SJSA1 (cell line): ENCODE measurements at regions not wholly inside any gene's neighbourhood (a gene's known extent, or its start where the extent isn't known, plus 50 kb on each side); places are given as distances from the start of the nearest gene placed in this dataset.
"Not testable (repeated sequence)": the region's sequence is repeated elsewhere in the genome, so short reads cannot be mapped to it uniquely, and the experiment has no call there.

Source experiments
- DNase-seq, 2 experiments: peaks; one replicate each; pipeline ENCODE4 v3.0.0-alpha.2; 2015 to 2020; ENCODE audit warnings: low spot score in 2 of 2, low read depth in 1 of 2
- H3K27ac ChIP-seq: fragments of 250-450 bp; sonication (Bioruptor Pico); 2 replicates; pipeline ENCODE4 v1.5.1; 2020; ENCODE audit warnings: mild to moderate bottlenecking, moderate library complexity
- H3K27me3 ChIP-seq: fragments of 250-450 bp; sonication (Bioruptor Pico); replicated peaks from 2 replicates; pipeline ENCODE4 v1.5.1; 2020; ENCODE audit warnings: mild to moderate bottlenecking, moderate library complexity
- H3K36me3 ChIP-seq: fragments of 250-450 bp; sonication (Bioruptor Pico); 2 replicates; pipeline ENCODE4 v1.5.1; 2020; ENCODE audit warnings: mild to moderate bottlenecking
- H3K4me1 ChIP-seq: fragments of 250-450 bp; sonication (Bioruptor Pico); replicated peaks from 2 replicates; pipeline ENCODE4 v1.6.1; 2021; ENCODE audit warnings: mild to moderate bottlenecking
- H3K4me3 ChIP-seq: fragments of 250-450 bp; sonication (Bioruptor Pico); 2 replicates; pipeline ENCODE4 v1.5.1; 2020; ENCODE audit warnings: mild to moderate bottlenecking
- H3K9me3 ChIP-seq: fragments of 250-450 bp; sonication (Bioruptor Pico); replicated peaks from 2 replicates; pipeline ENCODE4 v1.5.1; 2020; ENCODE audit warnings: mild to moderate bottlenecking

DNA sequence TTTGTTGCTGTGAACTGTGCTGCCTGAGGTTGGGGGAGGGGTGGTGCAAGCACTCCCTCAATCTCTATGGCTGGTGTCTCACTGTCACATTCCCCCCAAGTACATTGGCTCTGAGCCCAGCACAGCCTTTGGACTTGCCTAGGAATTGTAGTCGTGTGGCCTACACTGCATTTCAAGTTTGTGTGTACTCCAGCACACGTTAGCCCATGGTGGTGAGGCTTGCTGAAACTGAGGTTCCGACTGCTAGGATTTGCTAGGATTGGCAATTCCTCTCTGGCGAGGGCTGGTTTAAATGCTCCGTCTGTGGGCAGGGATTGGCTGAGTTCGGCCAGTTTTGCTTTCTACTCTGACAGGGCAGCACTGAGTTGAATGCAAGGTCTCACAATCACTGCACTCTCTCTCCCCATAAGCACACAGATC is 121.7 kb upstream of the CXXC4 start:
- Histone ChIP-seq H3K27ac (no peak overlapping the region), H3K9me3 (no peaks in the 10 kb centered on the region), H3K36me3 (no peaks in the 10 kb centered on the region), H3K4me1 (no peaks in the 10 kb centered on the region), H3K4me3 (no peak overlapping the region), H3K27me3 (no peaks in the 10 kb centered on the region)
- no peak for DNase-seq

DNA sequence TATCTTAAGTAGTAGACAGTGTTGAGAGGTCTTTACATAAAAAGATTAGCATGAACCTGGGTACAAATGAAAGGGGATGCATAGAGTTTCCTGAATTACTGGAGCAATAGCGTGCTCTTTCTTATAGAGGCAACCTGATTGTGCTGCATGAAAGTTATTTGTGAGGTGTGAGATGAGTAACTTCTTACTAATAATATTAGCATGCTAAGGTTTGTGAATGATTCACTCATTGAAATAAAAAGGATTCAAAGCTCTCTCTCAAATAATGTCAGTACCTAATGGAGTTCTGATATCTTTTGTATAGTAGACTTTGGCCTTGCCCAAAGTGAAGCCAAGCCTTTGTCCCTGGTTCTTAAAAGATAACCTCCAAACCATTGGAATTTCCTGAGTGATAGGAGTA is 131.0 kb upstream of the CXXC4 start:
- Histone ChIP-seq H3K27ac (no peak overlapping the region), H3K9me3 (no peaks in the 10 kb centered on the region), H3K4me3 (no peak overlapping the region), H3K4me1 (no peaks in the 10 kb centered on the region), H3K36me3 (no peaks in the 10 kb centered on the region), H3K27me3 (no peaks in the 10 kb centered on the region)
- no peak for DNase-seq

DNA sequence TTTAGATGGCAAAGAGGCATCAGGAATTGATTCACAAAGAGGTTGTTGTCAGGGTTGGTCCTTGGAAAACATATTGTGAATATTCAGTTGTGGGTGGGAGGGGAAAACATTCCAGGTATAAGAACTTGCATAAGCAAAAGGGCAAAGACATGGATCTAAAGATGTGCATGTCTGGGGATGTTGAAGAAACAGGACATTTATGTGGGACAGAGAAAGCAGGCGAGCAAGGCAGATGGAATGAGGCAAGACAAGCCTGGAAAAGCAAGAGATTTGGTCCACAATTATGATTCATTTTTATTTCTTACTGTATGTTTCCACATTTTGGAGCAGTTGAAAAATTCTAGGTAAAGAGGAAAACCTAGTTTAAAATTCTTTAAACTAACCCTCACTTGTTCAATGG is 134.9 kb upstream of the CXXC4 start:
- Histone ChIP-seq H3K36me3 (no peaks in the 10 kb centered on the region), H3K27ac (no peak overlapping the region), H3K9me3 (no peaks in the 10 kb centered on the region), H3K4me1 (no peaks in the 10 kb centered on the region), H3K4me3 (no peak overlapping the region), H3K27me3 (no peaks in the 10 kb centered on the region)
- DNase-seq: no peak

DNA sequence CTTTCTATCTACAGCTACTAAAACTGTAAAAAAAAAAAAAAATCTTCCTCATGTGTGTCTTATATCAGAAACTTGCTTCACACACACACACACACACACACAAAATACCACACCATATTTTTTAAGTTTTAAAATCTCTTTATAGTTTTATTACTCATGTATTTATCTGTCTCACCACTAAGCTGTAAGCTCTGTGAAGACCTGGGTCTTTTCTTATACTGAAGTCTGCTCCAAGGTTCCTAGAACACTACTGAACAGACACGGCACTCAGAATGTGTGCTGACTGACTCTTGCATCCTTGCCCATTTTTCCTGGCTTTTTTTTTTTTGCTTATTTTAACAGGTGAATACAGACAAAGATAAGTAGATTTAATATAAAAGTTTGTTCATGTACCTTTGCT is 135.6 kb upstream of the CXXC4 start:
- Histone ChIP-seq H3K9me3 (no peaks in the 10 kb centered on the region), H3K27me3 (no peaks in the 10 kb centered on the region), H3K27ac (no peak overlapping the region), H3K4me3 (no peak overlapping the region), H3K36me3 (no peaks in the 10 kb centered on the region), H3K4me1 (no peaks in the 10 kb centered on the region)
- no peak for DNase-seq

DNA sequence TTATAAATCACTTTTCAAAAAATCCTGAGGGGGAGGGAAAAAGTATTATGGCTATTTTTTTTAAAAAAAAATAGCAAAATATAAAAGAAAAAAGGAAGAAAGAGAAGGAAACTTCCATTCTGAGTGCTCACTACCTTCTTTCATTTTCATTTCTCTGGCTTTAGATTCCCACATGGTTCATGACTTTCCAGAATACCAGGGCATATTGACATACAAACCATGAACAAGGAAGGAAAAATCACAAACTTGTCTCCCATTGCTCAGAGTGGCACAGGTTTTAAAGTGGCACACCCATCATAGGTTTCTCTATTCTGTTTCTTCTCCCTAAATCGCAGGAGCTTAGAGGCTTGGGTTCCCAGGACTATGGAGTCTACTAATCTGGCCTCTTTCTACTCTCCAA is 136.3 kb upstream of the CXXC4 start:
- Histone ChIP-seq H3K36me3 (no peaks in the 10 kb centered on the region), H3K27ac (no peak overlapping the region), H3K27me3 (no peaks in the 10 kb centered on the region), H3K9me3 (no peaks in the 10 kb centered on the region), H3K4me3 (no peak overlapping the region), H3K4me1 (no peaks in the 10 kb centered on the region)
- DNase-seq: no peak

DNA sequence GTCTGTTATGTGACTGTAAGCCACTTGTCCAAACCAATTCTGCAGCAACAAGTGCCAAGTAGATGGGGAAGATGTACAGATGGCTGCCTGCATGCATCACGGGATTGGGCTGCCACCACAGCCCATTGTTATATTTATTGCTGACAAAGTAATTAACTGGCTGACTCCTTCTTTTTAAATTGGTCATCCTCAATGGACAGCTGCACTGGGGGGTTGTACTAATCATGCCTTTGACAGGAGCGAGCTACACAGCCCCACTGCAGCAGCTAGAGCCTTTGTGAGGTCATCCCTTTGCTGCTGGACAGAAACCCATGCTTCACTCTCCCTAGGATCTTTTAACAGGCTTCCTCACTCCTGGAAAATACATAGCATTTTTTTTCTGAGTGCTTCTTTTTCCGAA is 146.7 kb upstream of the CXXC4 start:
- H3K4me1 ChIP-seq: no peaks in the 10 kb centered on the region
- DNase-seq: no peak
- H3K27me3 ChIP-seq: no peaks in the 10 kb centered on the region
- H3K9me3 ChIP-seq: no peaks in the 10 kb centered on the region
- no peak overlapping the region for H3K4me3 ChIP-seq
- no peak overlapping the region for H3K27ac ChIP-seq
- no peaks in the 10 kb centered on the region for H3K36me3 ChIP-seq

DNA sequence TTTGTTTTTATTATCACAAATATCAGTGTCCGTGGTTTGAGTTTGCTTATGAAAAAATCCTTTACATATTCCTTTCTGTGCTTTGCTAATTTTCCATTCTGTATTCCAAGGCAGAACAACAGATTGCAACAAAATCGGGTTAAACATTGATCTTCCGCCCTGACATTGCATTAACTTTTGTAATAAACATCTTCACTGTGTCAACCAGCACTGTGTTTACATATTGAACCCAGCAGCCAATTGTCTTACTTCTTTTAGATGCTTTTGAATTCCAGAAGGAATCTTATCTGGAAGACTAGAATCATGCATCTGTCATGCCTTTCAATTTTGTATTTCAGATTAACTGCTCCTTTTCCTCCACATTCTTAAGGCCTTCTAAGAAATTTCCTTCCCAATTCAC is 147.8 kb upstream of the CXXC4 start:
- Histone ChIP-seq H3K36me3 (no peaks in the 10 kb centered on the region), H3K27ac (no peak overlapping the region), H3K4me3 (no peak overlapping the region), H3K4me1 (no peaks in the 10 kb centered on the region), H3K9me3 (no peaks in the 10 kb centered on the region), H3K27me3 (no peaks in the 10 kb centered on the region)
- DNase-seq: no peak

DNA sequence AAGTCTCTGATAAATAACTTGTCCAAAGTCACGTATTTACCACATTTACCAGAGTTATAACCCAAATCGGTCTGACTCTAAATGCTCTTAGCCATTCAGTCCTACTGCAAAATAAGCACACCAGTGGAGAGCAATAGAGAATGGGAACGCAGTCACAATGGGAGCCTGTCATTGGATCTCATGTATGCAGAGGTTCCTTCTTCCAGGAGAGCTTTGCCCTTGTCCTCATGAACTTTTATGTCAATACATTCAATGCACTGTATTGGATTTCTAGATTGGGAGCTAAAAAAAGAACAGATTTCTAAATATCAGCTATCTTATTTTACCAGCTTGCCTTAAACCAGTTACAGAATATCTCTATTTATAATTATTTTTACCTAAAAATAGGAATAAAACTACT is 149.1 kb upstream of the CXXC4 start:
- H3K27me3 ChIP-seq: no peaks in the 10 kb centered on the region
- DNase-seq: no peak
- H3K4me3 ChIP-seq: no peak overlapping the region
- H3K36me3 ChIP-seq: no peaks in the 10 kb centered on the region
- no peak overlapping the region for H3K27ac ChIP-seq
- H3K4me1 ChIP-seq: no peaks in the 10 kb centered on the region
- no peaks in the 10 kb centered on the region for H3K9me3 ChIP-seq

DNA sequence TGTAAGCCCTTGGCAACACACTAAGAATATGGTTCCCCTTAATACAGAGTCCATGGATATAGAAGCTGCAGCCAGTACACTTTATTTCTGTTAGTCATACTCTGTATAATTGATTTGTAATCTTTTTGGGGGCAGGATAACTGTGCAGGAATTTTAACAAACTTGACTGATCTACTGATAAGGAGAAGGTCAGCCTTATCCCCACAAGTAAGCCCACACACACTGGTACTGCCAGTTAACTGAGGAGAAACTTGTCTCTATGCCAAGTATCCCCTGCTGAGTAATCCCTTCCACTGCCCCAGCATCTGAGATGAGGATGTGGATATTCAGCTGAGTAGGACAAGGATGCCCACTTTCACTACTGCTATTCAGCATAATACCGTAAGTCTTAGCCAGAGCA is 154.9 kb upstream of the CXXC4 start:
- no peak for DNase-seq
- Histone ChIP-seq H3K4me1 (no peaks in the 10 kb centered on the region), H3K27ac (no peak overlapping the region), H3K36me3 (no peaks in the 10 kb centered on the region), H3K4me3 (no peak overlapping the region), H3K27me3 (no peaks in the 10 kb centered on the region), H3K9me3 (peaks cover 2% of the 10 kb centered on the region)

DNA sequence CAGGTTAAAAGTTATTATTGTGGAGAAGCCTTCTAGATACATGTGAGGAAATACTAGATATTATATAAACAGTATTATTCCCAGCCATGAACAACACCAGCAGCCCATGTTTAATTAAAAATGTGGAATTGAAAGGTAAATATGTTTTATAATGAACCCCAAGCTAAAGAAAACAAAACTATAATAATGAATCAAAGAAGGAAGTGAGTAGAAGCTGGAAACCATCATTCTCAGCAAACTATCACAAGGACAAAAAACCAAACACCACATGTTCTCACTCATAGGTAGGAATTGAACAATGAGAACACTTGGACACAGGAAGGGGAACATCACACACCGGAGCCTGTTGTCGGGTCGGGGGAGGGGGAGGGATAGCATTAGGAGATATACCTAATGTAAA is 167.6 kb upstream of the CXXC4 start:
- not testable (repeated sequence) for H3K36me3 ChIP-seq, H3K27me3 ChIP-seq, H3K9me3 ChIP-seq, H3K27ac ChIP-seq, H3K4me1 ChIP-seq, DNase-seq, H3K4me3 ChIP-seq

DNA sequence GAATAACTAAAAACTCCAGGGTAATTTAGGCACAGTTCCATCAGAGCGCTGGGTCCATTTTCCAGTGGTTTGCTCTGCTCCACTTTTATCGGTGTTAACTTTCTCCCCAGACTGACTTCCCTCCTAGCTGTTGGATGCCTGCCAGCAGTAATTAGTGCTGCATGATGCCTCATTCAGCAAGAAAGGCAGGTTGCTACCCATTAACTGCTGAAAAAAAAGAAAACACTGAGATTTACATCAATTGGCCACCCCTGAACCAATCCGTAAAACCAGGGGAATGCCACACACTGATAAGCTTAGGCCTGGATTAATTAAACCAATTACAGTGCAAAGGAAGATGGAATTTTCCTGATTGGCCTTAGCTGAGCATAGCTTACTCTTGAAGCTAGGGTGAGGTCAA is 182.4 kb upstream of the CXXC4 start:
- H3K27ac ChIP-seq: no peak overlapping the region
- no peaks in the 10 kb centered on the region for H3K4me1 ChIP-seq
- no peak for DNase-seq
- no peak overlapping the region for H3K4me3 ChIP-seq
- H3K27me3 ChIP-seq: no peaks in the 10 kb centered on the region
- no peaks in the 10 kb centered on the region for H3K36me3 ChIP-seq
- H3K9me3 ChIP-seq: no peaks in the 10 kb centered on the region

DNA sequence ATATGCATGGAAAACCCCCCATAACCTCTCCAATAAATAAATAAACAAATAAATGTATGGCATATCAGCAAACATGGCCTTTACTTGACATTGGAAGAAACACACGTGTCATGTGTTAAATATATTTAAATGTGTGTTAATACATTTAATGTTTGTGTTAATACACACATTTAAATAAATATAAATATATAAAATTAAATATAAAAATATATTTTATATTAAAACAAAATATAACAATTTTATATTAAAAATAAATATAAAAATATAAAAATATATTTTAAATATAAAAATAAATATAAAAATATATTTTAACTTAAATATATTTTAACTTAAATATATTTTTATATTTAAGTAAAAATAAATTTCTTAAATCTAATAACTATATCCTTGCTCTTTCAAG is 187.6 kb upstream of the CXXC4 start:
- Histone ChIP-seq H3K4me3 (no peak overlapping the region), H3K9me3 (no peaks in the 10 kb centered on the region), H3K27me3 (no peaks in the 10 kb centered on the region), H3K4me1 (no peaks in the 10 kb centered on the region), H3K27ac (no peak overlapping the region), H3K36me3 (no peaks in the 10 kb centered on the region)
- DNase-seq: no peak

DNA sequence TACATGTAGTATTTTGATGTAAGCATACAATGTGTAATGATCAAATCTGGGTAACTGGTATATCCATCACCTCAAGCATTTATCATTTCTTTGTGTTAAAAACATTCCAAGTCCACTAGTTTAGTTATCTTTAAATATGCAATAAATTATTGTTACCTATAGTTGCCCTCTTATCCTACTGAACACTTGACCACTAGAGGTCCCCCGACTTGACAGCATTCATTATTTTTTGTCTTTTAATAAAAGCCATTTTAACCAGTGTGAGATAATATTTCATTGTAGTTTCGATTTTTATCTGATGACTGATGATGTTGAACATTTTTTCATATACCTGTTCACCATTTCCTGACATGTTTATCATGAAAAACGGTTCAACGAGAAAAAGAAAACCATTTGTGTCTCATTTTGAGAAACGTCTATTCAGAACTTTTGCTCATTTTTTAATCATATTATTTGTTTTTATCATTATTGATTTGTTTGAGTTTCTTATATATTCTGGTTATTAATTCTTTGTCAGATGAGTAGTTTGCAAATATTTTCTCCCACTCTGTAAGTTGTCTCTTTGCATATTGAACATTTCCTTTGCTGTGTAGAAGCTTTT is 199.0 kb upstream of the CXXC4 start:
- no peak for DNase-seq
- H3K4me3 ChIP-seq: no peak overlapping the region

DNA sequence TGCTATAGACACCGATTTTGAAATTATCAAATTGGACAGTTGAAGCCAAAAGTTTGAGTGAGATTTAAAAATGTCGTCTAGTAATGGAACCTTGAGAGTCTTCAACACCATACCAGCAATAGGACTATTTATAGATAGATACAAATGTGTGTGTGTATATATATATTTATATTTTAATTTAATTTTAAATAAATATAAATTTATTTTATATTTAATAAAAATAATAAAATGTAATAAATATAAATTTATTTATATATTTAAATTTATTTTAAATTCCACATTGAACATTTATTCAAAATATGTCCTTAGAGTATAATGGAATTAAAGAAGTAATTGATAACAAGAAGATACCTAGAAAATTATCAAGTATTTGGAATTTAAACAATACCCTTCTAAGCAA is 221.9 kb upstream of the CXXC4 start:
- no peak for DNase-seq
- Histone ChIP-seq H3K36me3 (no peaks in the 10 kb centered on the region), H3K4me1 (no peaks in the 10 kb centered on the region), H3K9me3 (no peaks in the 10 kb centered on the region), H3K4me3 (no peak overlapping the region), H3K27ac (no peak overlapping the region), H3K27me3 (no peaks in the 10 kb centered on the region)

More for the DNA sequence above, 199.0 kb upstream of the CXXC4 start:
- no peaks in the 10 kb centered on the region for H3K9me3 ChIP-seq
- H3K4me1 ChIP-seq: no peaks in the 10 kb centered on the region
- no peaks in the 10 kb centered on the region for H3K36me3 ChIP-seq
- no peaks in the 10 kb centered on the region for H3K27me3 ChIP-seq
- H3K27ac ChIP-seq: no peak overlapping the region

DNA sequence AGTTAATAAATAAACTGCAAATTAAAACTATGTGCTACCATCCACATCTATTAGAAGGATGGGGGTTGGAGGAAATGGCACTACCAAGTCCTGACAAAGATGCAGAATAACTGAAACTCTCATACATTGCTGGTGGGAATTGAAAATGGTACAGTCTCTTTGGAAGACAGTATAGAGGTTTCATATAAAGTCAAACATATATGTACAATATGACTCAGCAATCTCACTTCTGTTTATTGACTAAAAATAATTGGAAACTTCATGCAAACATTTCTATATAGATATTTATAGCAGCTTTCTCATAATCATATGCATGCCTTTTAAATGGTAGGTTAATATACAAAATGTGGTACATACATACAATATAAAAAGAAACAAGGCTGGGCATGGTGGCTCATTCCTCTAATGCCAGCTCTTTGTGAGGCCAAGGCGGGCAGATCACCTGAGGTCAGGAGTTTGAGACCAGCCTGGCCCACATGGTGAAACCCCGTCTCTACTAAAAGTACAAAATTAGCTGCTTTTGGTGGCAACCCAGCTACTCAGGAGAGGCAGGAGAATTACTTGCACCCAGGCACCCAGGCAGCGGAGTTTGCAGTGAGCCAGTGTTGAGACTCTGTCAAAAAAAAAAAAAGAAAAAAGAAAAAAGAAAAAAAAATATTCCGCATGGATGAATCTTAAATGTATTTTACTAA is 225.0 kb upstream of the CXXC4 start:
- no peaks in the 10 kb centered on the region for H3K27me3 ChIP-seq
- no peak for DNase-seq
- no peaks in the 10 kb centered on the region for H3K9me3 ChIP-seq
- no peaks in the 10 kb centered on the region for H3K4me1 ChIP-seq
- H3K4me3 ChIP-seq: no peak overlapping the region
- no peak overlapping the region for H3K27ac ChIP-seq
- H3K36me3 ChIP-seq: no peaks in the 10 kb centered on the region
